ENCODE measurements at regions not wholly inside any gene's neighbourhood (a gene's known extent, or its start where the extent isn't known, plus 50 kb on each side); places are given as distances from the start of the nearest gene placed in this dataset.
A peak's percentile ranks its signal among the peaks of the same experiment; 100 is the strongest.

DNA sequence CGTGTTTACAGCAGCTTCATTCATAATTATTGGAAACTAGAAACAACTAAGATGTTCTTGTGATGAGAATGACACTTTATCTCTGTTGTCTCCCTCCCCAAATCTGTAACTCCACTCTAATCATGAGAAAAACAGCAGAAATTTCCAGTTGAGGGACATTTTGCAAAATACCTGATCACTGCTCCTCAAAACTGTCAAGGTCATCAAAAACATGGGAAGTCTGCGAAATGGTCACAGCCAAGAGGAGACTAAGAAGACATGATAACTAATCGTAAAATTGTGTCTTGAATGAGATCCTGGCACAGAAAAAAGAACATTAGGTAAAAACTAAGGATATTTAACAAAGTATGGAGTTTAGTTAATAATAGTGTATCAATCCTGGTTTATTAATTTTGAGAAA, 204.2 kb downstream of the CYLD start:
- no peaks in the 10 kb centered on the region for H3K4me1 ChIP-seq
- no peaks in the 10 kb centered on the region for H3K9me3 ChIP-seq (replicated peaks)
- no peak overlapping the region for H3K27ac ChIP-seq
- no peaks in the 10 kb centered on the region for H3K36me3 ChIP-seq
- no peak overlapping the region for H3K4me3 ChIP-seq
- peaks cover 4% of the 10 kb centered on the region for H3K27me3 ChIP-seq
- no peak for DNase-seq

DNA sequence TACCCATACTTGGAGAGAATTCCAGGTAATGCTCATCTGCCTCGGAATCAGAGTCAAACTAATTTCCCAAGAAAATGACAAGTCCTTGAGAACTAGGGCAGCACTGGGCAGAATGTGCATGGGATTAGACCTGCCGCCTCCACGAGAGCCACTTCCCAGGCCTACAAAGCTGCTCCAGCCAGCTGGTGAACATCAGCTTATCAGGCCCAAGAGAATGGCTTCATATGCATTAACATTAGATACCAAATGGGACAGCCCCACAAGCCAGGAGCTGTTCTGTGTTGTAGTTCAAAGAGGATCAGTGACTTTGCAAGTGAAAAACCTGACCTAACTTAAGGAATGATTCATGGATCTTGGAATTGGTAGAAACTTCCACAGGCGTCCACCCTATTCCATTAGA, 203.3 kb downstream of the CYLD start:
- Histone ChIP-seq H3K36me3 (no peaks in the 10 kb centered on the region), H3K27ac (no peak overlapping the region), H3K4me1 (no peaks in the 10 kb centered on the region), H3K27me3 (peaks cover 4% of the 10 kb centered on the region), H3K4me3 (no peak overlapping the region), H3K9me3 (replicated peaks) (no peaks in the 10 kb centered on the region)
- no peak for DNase-seq

DNA sequence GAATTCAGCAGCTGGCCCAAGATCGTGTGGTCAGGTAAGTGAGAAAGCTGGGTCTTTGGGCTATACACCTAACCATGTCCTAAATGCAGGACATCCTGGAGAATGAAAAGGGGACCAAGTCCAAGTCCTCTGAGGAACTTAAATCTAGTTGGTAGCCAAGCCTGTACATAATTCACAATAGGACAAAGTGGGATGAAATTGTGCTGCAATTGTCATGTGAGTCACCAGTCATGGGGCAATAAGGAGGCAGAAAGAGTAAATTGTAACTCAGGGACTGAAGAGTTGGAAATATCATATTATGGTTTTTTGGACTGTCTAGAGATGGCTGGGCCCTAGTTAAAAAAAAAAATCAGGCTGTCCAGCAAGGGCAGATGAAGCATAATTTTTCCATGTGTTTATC, 202.6 kb downstream of the CYLD start:
- H3K27me3 ChIP-seq = peaks cover 5% of the 10 kb centered on the region
- no peaks in the 10 kb centered on the region for H3K36me3 ChIP-seq
- no peaks in the 10 kb centered on the region for H3K4me1 ChIP-seq
- no peak overlapping the region for H3K27ac ChIP-seq
- H3K9me3 ChIP-seq (replicated peaks) = no peaks in the 10 kb centered on the region
- H3K4me3 ChIP-seq = no peak overlapping the region
- DNase-seq = no peak

DNA sequence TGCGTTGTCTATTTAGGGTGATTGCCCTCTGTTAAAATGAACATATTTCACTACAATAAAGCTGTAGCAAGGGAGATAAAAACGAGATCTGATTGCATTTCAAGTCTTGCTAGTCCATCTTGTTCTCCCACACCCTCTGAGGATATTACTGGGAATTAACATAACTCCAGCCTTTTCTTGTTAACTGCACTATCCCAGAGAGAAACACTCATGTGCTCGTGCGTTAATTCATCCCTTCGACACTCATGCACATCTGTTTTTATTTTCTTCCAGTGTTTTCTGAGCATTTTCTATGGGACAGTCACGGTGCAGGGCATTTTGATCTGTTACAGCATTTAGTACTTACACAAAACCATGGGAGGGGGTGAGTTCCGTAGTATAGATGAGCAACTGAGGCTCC, 202.1 kb downstream of the CYLD start:
- H3K36me3 ChIP-seq = no peaks in the 10 kb centered on the region
- H3K4me3 ChIP-seq = no peak overlapping the region
- H3K27me3 ChIP-seq = peaks cover 7% of the 10 kb centered on the region
- H3K27ac ChIP-seq = no peak overlapping the region
- no peaks in the 10 kb centered on the region for H3K9me3 ChIP-seq (replicated peaks)
- no peaks in the 10 kb centered on the region for H3K4me1 ChIP-seq
- DNase-seq = no peak

DNA sequence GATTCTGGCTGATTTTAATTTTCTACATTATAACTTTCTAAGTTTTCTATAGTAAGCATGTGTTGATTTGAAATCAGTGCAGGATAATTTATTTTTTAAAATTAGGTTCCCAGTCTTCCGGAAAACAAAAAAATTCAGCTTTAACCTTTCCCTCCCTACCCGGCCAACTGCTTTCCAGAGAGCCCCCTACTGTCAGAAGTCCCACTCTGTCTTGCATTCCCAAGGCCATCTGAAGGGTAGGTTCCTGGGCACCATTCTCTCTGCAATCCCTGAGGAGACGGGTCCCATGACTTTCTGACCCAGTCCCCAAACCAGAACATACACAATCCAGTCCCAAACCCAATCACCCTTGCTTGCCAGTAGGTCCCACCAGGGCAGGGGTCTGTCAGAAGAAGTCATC, 200.3 kb downstream of the CYLD start:
- no peaks in the 10 kb centered on the region for H3K9me3 ChIP-seq (replicated peaks)
- no peaks in the 10 kb centered on the region for H3K36me3 ChIP-seq
- peaks cover 7% of the 10 kb centered on the region for H3K27me3 ChIP-seq
- no peak overlapping the region for H3K4me3 ChIP-seq
- no peak for DNase-seq
- no peaks in the 10 kb centered on the region for H3K4me1 ChIP-seq
- H3K27ac ChIP-seq = no peak overlapping the region

DNA sequence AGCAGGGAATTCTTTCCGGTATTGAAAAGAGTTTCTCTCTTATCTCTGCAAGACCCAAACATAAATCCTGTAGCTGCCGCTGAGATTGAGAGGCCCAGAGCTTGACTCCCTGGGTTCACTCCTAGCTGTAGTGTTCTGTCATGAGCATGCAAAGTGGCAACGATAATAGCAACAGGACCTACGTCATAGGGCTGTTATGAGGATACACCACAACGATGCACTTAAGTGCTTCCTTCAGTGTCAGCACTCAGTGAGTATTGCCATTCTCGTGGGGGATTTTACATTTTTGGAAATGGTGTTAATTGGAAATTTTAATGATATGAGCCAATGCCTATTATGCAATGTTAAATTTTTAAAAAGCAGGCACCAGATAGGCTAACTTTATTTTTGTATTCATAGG, 199.8 kb downstream of the CYLD start:
- H3K4me1 ChIP-seq = no peaks in the 10 kb centered on the region
- no peak overlapping the region for H3K27ac ChIP-seq
- H3K36me3 ChIP-seq = no peaks in the 10 kb centered on the region
- DNase-seq = no peak
- peaks cover 7% of the 10 kb centered on the region for H3K27me3 ChIP-seq
- H3K9me3 ChIP-seq (replicated peaks) = no peaks in the 10 kb centered on the region
- H3K4me3 ChIP-seq = no peak overlapping the region

DNA sequence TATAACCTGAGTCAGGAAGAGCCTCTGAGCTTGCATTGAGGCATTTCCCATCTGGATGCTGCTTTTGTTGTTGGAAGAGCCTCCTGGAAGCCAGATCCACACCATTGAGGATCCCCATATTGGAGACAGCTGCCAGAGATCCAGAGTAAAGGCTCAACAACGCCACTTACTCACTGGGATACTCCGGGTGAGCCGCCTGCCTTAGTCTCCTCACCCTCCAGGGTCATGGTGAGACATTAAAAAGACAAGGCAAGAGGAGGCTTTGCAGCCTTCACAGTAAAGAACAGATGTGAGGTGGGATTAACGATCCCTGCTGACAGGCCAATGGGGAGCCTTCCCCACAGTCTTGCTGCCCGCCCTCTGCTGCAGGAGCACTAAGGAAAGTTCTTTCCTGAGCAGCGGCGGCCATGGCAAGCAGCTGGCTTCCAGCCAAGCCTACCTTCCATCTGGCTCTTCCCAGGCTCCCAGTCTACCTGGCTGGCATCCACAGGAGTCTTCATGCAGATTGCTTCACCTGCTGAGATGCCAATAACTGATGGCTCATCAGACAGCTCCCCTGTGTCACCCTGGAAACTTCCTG, 198.5 kb downstream of the CYLD start:
- peak in 1 of 2 experiments; percentile 5 for DNase-seq

DNA sequence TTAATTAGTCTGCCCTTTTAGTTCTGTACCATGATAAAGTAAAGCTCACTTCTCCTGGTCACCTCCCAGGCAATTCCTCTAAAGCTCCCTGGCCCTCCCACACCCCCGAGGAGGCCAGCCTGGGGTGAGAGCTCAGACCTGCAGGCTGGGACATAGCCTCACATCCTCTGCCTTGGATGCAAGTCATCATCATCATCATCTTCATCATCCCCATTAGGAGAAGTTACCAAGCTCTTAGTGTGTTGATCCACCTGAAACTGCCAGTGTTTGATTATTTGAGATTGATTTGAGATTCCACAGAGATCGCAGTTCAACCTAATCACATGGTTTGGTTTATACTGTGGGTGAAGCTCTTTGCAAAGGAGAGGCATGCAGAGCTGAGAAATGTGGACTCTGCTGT, 197.5 kb downstream of the CYLD start:
- DNase-seq = no peak
- Histone ChIP-seq H3K27me3 (peaks cover 7% of the 10 kb centered on the region), H3K9me3 (replicated peaks) (no peaks in the 10 kb centered on the region), H3K27ac (no peak overlapping the region), H3K36me3 (no peaks in the 10 kb centered on the region), H3K4me3 (no peak overlapping the region), H3K4me1 (no peaks in the 10 kb centered on the region)

More for the DNA sequence above, 198.5 kb downstream of the CYLD start:
- no peak overlapping the region for H3K4me3 ChIP-seq
- no peaks in the 10 kb centered on the region for H3K4me1 ChIP-seq
- H3K36me3 ChIP-seq = no peaks in the 10 kb centered on the region
- peaks cover 7% of the 10 kb centered on the region for H3K27me3 ChIP-seq
- H3K27ac ChIP-seq = no peak overlapping the region
- H3K9me3 ChIP-seq (replicated peaks) = no peaks in the 10 kb centered on the region

DNA sequence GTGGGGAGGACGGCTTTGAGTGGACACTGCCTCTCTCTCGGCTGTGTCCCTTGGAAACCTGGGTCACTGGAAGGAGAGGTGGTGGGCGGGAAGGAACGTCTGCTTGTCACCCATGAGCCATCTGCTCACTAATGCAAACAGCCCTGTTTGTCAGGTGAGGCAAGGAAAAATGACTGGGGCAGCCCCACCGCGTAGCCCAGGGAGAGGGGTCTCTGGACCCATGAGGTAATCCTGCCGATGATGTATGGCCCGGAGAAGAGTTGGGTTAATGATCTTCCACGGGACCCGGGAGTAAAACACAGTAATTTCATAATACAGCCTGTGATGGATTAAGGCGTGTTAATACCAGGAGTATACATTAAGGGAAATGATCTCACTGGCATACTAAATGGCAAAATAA, 197.0 kb downstream of the CYLD start:
- Histone ChIP-seq H3K27ac (no peak overlapping the region), H3K27me3 (peaks cover 7% of the 10 kb centered on the region), H3K4me3 (no peak overlapping the region), H3K9me3 (replicated peaks) (no peaks in the 10 kb centered on the region), H3K36me3 (no peaks in the 10 kb centered on the region), H3K4me1 (no peaks in the 10 kb centered on the region)
- no peak for DNase-seq

DNA sequence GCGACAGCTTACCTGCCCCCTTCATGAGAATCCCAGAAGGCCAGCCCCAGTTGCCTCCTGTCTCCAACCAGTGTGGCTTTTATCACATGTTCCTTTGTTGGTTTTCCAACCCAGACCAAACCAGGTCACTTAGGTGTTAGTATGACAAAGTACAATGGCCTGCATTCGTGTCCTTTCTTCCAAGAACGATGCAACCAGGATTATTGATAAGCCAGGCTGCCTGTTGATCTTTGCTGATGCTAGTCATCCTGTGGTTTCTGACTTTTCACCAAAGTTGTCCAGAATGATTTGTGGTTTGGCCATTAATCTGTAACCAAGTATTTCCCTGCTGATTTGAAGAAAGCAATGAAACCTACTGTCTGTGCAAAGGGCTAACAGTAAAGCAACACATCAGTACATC, 191.4 kb downstream of the CYLD start:
- no peaks in the 10 kb centered on the region for H3K9me3 ChIP-seq (replicated peaks)
- H3K36me3 ChIP-seq = no peaks in the 10 kb centered on the region
- DNase-seq = no peak
- H3K27ac ChIP-seq = no peak overlapping the region
- no peak overlapping the region for H3K4me3 ChIP-seq
- H3K4me1 ChIP-seq = no peaks in the 10 kb centered on the region
- H3K27me3 ChIP-seq = no peaks in the 10 kb centered on the region

DNA sequence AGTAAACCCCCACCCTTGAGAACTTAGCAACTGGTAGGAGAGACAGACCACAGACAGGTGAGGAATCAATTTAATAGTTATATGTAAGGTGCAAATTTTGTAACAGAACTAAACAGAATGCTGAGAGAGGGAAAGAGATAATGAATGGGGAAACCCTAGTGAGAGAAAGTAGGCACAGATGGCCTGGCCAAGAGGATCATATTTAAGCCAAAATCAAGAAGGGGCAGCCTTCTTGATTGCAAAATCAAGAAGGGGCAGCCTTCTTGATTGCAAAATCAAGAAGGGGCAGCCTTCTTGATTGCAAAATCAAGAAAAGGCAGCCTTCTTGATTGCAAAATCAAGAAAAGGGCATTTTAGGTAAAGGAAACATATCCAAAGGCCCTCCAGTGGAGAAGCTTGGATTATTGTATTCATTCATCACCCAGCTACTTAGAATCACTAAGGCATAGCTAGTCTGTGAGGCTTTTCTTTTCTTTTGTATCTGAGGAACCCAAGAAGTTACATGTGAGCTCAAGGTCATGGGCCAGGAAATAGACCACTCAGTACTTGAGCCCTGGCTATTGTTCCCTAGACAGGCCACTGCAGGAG, 190.6 kb downstream of the CYLD start:
- no peak overlapping the region for H3K4me3 ChIP-seq
- H3K27ac ChIP-seq = no peak overlapping the region
- H3K4me1 ChIP-seq = no peaks in the 10 kb centered on the region
- no peaks in the 10 kb centered on the region for H3K9me3 ChIP-seq (replicated peaks)
- H3K36me3 ChIP-seq = no peaks in the 10 kb centered on the region
- no peak for DNase-seq
- H3K27me3 ChIP-seq = no peaks in the 10 kb centered on the region

DNA sequence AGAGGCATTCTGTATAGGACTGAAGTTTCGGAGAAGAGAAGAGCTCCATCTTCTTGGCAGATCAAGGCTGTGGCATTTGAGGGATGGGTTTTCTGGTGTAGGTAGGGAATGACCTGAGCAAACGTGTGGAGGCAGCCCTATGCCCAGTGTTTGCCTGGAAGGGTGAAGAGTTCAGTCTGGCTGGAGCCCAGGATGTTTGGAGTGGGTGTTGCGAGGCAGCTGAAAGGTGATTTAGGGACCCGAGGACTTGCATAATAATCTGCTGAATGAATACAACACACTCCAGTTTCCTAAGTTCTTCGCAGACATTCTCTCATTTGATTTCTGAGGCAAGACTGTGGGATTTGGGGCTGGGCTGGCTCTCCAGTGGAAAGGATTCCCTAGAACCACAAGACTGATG, 186.2 kb downstream of the CYLD start:
- Histone ChIP-seq H3K36me3 (no peaks in the 10 kb centered on the region), H3K27ac (no peak overlapping the region), H3K9me3 (replicated peaks) (no peaks in the 10 kb centered on the region), H3K4me3 (no peak overlapping the region), H3K4me1 (no peaks in the 10 kb centered on the region), H3K27me3 (no peaks in the 10 kb centered on the region)
- DNase-seq = no peak

DNA sequence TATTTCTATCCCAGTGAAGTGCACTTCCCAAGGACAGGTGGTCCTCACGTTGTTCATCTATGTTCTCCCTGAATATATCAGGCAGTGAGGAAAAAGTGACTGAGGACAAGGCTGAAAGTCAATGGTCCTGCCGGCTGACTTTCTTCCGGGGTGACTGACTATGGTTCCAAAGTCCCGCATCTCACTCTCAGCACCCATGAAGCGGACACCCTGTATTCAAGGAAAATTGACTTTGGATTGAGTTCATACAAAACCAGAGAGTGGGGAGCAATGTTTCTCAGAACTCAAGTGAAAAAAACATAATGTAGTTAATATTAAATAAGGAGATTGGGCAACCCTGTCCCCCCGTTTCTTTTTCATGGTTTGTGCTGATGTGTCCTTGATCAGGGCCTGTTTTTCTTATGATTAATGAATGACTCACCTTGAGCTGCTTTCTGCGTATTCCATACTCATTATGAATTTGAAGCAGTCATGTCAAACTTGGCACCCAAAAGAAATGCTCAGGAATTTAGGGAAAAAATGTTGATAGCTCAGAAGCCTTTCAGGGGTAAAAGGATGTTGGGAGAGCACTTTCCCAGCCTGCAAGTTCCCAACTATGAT, 184.0 kb downstream of the CYLD start:
- H3K9me3 ChIP-seq (replicated peaks) = no peaks in the 10 kb centered on the region
- no peaks in the 10 kb centered on the region for H3K36me3 ChIP-seq
- no peaks in the 10 kb centered on the region for H3K27me3 ChIP-seq
- H3K27ac ChIP-seq = no peak overlapping the region
- no peak for DNase-seq
- no peak overlapping the region for H3K4me3 ChIP-seq
- no peaks in the 10 kb centered on the region for H3K4me1 ChIP-seq

DNA sequence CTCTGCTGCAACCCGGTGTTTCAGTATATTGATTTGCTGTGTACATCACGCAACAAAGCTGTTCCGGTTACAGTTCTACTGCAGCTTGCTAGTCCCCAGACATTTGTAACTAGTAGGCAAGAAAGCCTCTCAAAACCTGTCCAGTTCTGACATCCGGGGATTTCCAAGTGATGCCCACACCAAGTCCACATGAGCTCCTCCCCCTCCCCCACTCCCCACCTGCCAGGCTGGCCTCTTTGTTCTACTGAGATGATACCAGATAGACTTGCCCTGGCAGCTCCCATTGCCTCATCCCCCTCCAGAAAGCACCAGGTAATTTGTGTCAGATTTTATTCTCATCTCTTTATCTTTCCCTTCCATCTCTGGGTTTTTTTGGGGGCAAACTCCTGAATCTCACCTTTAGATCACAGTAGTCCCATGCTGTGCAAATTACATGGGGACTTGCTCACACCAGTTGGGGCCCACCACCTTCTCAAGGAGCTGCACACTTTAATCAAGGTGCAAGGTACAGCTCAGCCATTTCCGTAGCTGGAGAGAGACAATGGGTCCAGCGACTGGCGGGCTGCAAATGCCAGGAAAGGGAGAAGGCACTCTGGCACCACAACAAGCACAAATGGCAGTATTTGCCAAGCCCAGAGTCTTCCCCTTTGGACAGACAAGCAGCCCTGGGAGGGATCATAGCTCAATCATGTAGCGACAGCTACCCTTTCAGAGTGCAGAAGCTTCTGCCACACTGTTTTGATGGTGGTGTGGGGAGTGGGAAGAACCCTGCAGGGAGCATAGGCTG, 183.1 kb downstream of the CYLD start:
- DNase-seq = no peak
- Histone ChIP-seq H3K27ac (no peak overlapping the region), H3K27me3 (no peaks in the 10 kb centered on the region), H3K4me3 (no peak overlapping the region), H3K9me3 (replicated peaks) (no peaks in the 10 kb centered on the region), H3K4me1 (no peaks in the 10 kb centered on the region), H3K36me3 (no peaks in the 10 kb centered on the region)

DNA sequence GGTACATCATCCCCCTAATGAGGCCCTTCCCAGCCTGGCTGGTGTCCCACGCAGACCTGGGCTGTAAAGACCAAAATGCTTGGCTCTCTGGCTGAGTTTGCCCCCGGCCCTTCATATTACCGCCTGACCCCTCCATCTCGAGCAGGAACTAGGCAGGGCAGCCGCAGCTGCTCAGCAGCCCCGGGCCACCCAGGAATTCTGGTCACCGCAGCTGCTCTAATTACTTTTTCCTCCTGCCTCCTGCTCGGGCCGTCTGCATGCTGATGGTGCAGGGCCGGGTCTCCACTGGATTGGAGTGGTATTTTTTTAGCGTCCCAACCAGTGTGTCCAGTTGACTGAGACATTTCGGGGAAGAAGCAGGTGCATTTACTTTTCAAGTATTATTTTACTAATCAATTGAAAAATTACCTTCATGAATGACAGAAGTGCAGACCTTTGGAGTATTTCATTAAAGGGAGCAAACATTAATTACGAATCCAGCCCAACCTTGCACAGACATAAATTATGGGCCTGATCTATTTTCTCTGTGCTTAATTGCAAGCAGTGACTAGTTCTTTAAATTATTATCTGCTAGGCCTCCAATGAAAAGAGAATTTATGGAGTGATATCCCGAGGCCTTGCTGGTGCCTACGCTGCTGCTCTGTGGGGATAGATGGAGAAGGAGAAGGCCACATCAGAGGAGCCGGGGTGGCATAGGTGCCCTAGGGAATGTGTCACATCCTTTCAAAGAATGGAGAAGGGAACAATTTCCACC, 176.2 kb downstream of the CYLD start:
- peak; percentile 66 to 70 for DNase-seq

More for the DNA sequence above, 176.2 kb downstream of the CYLD start:
- 0 out of 2 replicates have a peak, but pooled peaks cover 3% of the 10 kb centered on the region for H3K27me3 ChIP-seq
- no peak overlapping the region for H3K27ac ChIP-seq
- H3K9me3 ChIP-seq (replicated peaks) = no peaks in the 10 kb centered on the region
- no peak overlapping the region for H3K4me3 ChIP-seq
- 0 out of 2 replicates have a peak, but pooled peaks cover 4% of the 10 kb centered on the region for H3K4me1 ChIP-seq
- no peaks in the 10 kb centered on the region for H3K36me3 ChIP-seq

All from SJCRH30 (cell line).